ENCODE measurements at regions not wholly inside any gene's neighbourhood (a gene's known extent, or its start where the extent isn't known, plus 50 kb on each side); places are given as distances from the start of the nearest gene placed in this dataset.

- TF ChIP-seq REST (IDR thresholded peaks at IDR 0.05) (no peak), TAF1 (conservative IDR thresholded peaks at IDR 0.05) (no peak), JUND (IDR thresholded peaks at IDR 0.05) (no peak), FOXA1 (IDR thresholded peaks at IDR 0.05) (no peak), HNF4G (IDR thresholded peaks at IDR 0.05) (no peak)
These were observed 244.1 kb upstream of the SEMA3C start (continued) for GRCh38 chr7:81162771-81163525.

GRCh38 chr7:81162234-81162633, 243.4 kb upstream of the SEMA3C start:
- no peaks in the 10 kb centered on the region for H3K36me3 ChIP-seq (ENCODE audit: control insufficient read depth in 4 of 4, insufficient read depth in 3 of 4, low read depth in 1 of 4, low read length in 3 of 4)
- DNase-seq (ENCODE audit: low spot score) = no peak
- H3K9me3 ChIP-seq (ENCODE audit: control insufficient read depth in 4 of 4, low read length in 3 of 4) = no peaks in the 10 kb centered on the region
- 82% methylated on average over 4 of the region's 4 CpGs for WGBS
- TF ChIP-seq GABPA (IDR thresholded peaks at IDR 0.05 in 1 of 2, conservative IDR thresholded peaks at IDR 0.05 in 1 of 2) (no peak), FOXA1 (IDR thresholded peaks at IDR 0.05) (no peak), NR2F2 (IDR thresholded peaks at IDR 0.05) (no peak), REST (IDR thresholded peaks at IDR 0.05) (no peak), ATF3 (IDR thresholded peaks at IDR 0.05) (no peak), CTCF (IDR thresholded peaks at IDR 0.05; ENCODE audit: low read depth, low read length, missing input control) (no peak), SP1 (IDR thresholded peaks at IDR 0.05) (no peak), FOXA2 (IDR thresholded peaks at IDR 0.05) (no peak), HNF4A (conservative IDR thresholded peaks at IDR 0.05) (no peak), MAX (IDR thresholded peaks at IDR 0.05) (no peak), RXRA (IDR thresholded peaks at IDR 0.05) (no peak)
- H3K9ac ChIP-seq (ENCODE audit: low read depth in 1 of 2, low read length in 2 of 2) = no peak overlapping the region
- no peaks in the 10 kb centered on the region for H3K4me1 ChIP-seq (ENCODE audit: control insufficient read depth in 4 of 4, insufficient read depth in 4 of 4, low read length in 3 of 4)
- H3K4me3 ChIP-seq (ENCODE audit: low read depth in 1 of 3, low read length in 3 of 3) = no peak overlapping the region
- H3K27ac ChIP-seq (ENCODE audit: low read depth in 1 of 2, low read length in 2 of 2) = no peak overlapping the region
- H3K27me3 ChIP-seq (ENCODE audit: control insufficient read depth in 4 of 4, insufficient read depth in 4 of 4, low read length in 3 of 4) = no peaks in the 10 kb centered on the region
